Right atrium auricular region (tissue), 2 donors: ENCODE measurements at regions not wholly inside any gene's neighbourhood (a gene's known extent, or its start where the extent isn't known, plus 50 kb on each side); places are given as distances from the start of the nearest gene placed in this dataset.

Experiments
- DNase-seq: peaks from one replicate; pipeline ENCODE4 v3.0.0-alpha.2; 2019; ENCODE audit warnings: low spot score
- H3K27ac ChIP-seq, 2 donors: fragments of 200-600 bp; sonication (generic); 1 replicate in 1 of 2; 2 replicates in 1 of 2; pipeline ENCODE4 v1.5.1; 2016 to 2019
- H3K27me3 ChIP-seq, 2 donors: fragments of 200-600 bp; sonication (generic); one replicate each; pipeline versions ENCODE4 v1.5.1 to v1.6.0; 2017 to 2019
- H3K36me3 ChIP-seq: fragments of 200-600 bp; sonication (generic); one replicate; pipeline ENCODE4 v1.5.1; 2016
- H3K4me1 ChIP-seq, 2 donors: fragments of 200-600 bp; sonication (generic); one replicate each; pipeline versions ENCODE4 v1.5.1 to v1.6.0; 2017 to 2019
- H3K4me3 ChIP-seq, 2 donors: fragments of 200-600 bp; sonication (generic); 1 replicate in 1 of 2; 2 replicates in 1 of 2; pipeline ENCODE4 v1.5.1; 2017 to 2019; ENCODE audit warnings: mild to moderate bottlenecking in 1 of 2, moderate library complexity in 1 of 2
- H3K9me3 ChIP-seq, 2 donors: fragments of 200-600 bp; sonication (generic); one replicate each; pipeline ENCODE4 v1.5.1; 2019
- TF ChIP-seq, protein P1 (sequence below), 2 donors: fragments of 200-600 bp; sonication (generic); IDR thresholded peaks; one replicate each; pipeline ENCODE4 v1.5.1; 2019; ENCODE audit warnings: antibody characterized with exemption in 2 of 2

DNA sequence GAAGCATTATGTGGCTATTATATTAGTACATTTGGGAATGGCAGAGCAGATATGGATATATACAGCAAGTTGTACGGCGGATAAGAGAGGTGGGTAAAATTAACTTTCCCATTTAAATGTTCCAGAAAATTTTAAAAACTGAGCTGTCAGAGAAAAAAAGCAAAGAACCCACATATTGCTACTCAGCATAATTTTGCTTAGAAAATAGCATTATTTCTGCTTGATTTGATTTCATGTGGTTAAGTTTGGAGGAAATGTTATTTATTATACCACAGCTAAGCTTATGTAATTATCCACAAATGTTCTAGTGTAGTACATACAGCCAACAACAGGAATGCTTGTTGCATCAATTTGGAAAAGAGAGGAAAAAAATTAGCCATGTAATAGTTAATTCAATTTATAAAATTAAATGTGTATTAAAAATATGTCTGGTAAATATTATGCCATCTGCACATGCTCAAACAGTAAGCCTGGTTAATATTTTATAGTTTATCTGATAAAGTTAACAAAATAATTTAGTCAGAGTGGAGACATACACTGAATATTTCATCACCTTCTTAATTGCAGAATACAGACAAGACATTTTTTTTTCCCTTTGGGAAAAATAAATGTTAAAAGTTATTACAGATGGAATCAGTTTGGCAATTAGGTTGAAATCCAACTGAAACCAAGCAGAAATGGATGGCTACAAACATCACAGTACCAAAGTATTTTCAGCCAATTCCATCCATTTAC is 172.1 kb upstream of the ID4 start:
- Histone ChIP-seq H3K9me3 (no peaks in the 10 kb centered on the region), H3K27ac (no peak overlapping the region), H3K27me3 (no peaks in the 10 kb centered on the region), H3K4me3 (no peak overlapping the region), H3K36me3 (no peaks in the 10 kb centered on the region), H3K4me1 (peaks cover 0 to 9% of the 10 kb centered on the region in 2 donors)
- TF ChIP-seq, protein P1, sequence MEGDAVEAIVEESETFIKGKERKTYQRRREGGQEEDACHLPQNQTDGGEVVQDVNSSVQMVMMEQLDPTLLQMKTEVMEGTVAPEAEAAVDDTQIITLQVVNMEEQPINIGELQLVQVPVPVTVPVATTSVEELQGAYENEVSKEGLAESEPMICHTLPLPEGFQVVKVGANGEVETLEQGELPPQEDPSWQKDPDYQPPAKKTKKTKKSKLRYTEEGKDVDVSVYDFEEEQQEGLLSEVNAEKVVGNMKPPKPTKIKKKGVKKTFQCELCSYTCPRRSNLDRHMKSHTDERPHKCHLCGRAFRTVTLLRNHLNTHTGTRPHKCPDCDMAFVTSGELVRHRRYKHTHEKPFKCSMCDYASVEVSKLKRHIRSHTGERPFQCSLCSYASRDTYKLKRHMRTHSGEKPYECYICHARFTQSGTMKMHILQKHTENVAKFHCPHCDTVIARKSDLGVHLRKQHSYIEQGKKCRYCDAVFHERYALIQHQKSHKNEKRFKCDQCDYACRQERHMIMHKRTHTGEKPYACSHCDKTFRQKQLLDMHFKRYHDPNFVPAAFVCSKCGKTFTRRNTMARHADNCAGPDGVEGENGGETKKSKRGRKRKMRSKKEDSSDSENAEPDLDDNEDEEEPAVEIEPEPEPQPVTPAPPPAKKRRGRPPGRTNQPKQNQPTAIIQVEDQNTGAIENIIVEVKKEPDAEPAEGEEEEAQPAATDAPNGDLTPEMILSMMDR (IDR thresholded peaks at IDR 0.05) = no peak
- no peak for DNase-seq

DNA sequence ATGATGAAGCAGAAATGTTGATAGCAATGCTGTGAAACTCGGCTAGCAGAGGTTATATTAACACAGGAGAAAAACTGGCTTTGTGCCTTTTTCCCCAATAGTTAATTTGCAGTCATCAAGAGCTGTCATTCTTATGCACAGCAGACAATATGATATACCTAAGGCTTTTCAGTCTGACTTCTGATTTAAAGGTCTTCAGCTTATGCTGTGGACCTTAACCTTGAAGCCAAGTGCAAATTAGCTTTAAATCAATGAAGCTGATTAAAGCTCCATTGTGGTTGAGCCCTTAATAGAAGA is 171.6 kb upstream of the ID4 start:
- Histone ChIP-seq H3K4me1 (peaks cover 0 to 9% of the 10 kb centered on the region in 2 donors), H3K4me3 (no peak overlapping the region), H3K27me3 (no peaks in the 10 kb centered on the region), H3K9me3 (no peaks in the 10 kb centered on the region), H3K36me3 (no peaks in the 10 kb centered on the region), H3K27ac (no peak overlapping the region)
- TF ChIP-seq, protein P1 (IDR thresholded peaks at IDR 0.05) = no peak
- DNase-seq = no peak

DNA sequence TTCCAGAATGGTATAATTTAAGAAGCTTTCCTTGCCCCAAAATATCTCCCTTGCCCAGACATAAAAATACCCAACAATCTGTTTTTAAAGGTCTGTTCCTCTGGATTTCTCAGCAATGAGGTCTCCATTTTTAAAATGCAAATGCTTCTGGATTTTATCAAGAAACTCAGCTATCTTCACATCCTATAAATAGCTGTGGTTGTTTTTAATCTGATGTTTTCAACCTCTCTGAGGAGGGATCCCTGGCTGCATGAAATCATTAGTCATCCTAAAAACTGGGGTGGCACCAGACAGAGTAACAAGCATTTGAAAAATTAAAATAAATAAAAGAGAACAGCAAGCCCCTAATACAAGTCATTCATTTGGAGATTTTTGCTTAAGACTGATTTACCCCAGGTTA is 168.5 kb upstream of the ID4 start:
- peaks cover 0 to 9% of the 10 kb centered on the region in 2 donors for H3K4me1 ChIP-seq
- no peaks in the 10 kb centered on the region for H3K36me3 ChIP-seq
- no peaks in the 10 kb centered on the region for H3K9me3 ChIP-seq
- no peak overlapping the region for H3K27ac ChIP-seq
- no peak overlapping the region for H3K4me3 ChIP-seq
- H3K27me3 ChIP-seq = no peaks in the 10 kb centered on the region
- TF ChIP-seq, protein P1 (IDR thresholded peaks at IDR 0.05) = no peak
- DNase-seq = no peak

DNA sequence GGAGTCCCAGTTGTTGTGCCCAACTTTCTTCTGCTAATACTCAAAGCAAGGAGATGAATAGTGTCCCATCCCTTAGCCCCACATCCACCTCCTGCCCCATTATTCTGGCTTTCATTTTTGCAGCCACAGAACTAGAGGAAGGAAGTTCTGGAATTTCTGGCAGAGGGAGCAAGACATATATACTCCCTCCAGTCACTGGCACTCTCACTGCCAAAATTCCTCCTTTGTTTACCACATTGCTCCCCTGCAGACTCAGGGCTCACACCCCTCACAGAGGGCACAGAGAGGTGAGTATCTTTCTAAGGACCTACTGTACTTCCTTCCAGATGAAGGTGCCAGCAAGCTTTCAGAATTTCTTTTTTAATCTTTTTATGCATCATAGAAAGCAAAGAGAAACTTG is 168.0 kb upstream of the ID4 start:
- Histone ChIP-seq H3K27ac (no peak overlapping the region), H3K4me3 (no peak overlapping the region), H3K4me1 (peaks cover 0 to 9% of the 10 kb centered on the region in 2 donors), H3K36me3 (no peaks in the 10 kb centered on the region), H3K27me3 (no peaks in the 10 kb centered on the region), H3K9me3 (no peaks in the 10 kb centered on the region)
- DNase-seq = no peak
- TF ChIP-seq, protein P1 (IDR thresholded peaks at IDR 0.05) = no peak

DNA sequence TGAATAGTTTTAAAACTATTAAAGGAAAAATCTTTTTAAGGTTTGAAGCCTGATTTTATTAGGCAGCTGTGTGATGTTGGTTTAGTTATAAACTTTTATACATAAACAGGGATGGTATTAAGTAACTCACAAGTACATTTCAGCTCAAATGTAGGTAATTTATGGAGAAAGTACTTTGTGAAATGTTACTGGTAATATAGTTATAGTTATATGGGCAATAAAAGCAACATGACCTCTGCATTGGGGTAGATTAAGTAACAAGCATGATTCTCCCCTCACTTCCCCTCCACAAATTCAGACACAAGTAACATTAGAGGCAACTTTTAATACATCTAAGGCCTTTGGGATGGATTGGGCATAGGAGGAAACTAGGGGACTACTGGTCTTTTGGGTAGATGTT is 154.3 kb upstream of the ID4 start:
- no peak overlapping the region for H3K4me3 ChIP-seq
- DNase-seq = no peak
- H3K27me3 ChIP-seq = no peaks in the 10 kb centered on the region
- H3K36me3 ChIP-seq = no peaks in the 10 kb centered on the region
- H3K27ac ChIP-seq = no peak overlapping the region
- H3K9me3 ChIP-seq = no peaks in the 10 kb centered on the region
- TF ChIP-seq, protein P1 (IDR thresholded peaks at IDR 0.05) = no peak
- H3K4me1 ChIP-seq = no peaks in the 10 kb centered on the region
